ENCODE measurements at regions not wholly inside any gene's neighbourhood (a gene's known extent, or its start where the extent isn't known, plus 50 kb on each side); places are given as distances from the start of the nearest gene placed in this dataset.

DNA sequence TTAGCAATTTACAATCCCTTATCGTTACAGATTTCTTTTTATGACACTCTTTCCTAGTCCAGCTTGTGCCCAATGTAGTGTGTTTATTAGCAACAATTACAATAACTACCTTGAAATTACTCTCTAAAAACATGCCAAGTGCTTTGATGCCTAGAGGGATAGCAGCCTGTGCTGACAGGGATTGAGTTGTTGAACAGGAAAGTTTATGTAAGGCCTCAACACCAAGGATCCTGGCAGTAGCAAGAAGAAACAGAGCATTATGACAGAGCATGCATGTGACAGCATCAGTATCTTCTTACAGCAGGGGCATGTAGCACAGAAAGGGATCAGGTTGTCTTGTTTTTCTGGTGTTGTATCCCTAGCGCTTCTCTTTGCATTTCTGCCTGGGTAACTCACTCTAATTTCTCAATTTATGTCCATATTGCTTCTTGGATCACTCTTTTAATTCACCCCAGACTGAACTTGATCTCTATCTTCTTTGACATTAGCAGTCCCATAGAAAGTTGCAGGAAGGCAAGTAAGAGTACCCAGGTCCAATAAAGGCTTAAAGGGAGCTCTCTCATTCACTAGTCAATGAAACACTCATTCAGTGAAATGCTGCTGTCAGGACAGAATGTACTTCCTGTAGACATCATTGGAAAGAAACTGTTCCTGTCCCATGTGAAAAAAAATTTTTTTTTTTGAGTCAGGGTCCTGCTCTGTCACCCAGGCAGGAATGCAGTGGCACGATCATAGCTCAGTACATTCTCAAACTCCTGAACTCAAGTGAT lies 220.0 kb upstream of the GRIP1 start:
- no peak overlapping the region for H3K9ac ChIP-seq (ENCODE audit: low read depth, low read length, poor library complexity, severe bottlenecking)
- no peak overlapping the region for H2AFZ ChIP-seq (ENCODE audit: low read length)
- peaks cover 2% of the 10 kb centered on the region for H3K27me3 ChIP-seq (ENCODE audit: insufficient read depth, low read length, poor library complexity, severe bottlenecking)
- H3K4me1 ChIP-seq (ENCODE audit: insufficient read depth, low read length, poor library complexity, severe bottlenecking): no peaks in the 10 kb centered on the region
- TF ChIP-seq EZH2phosphoT487 (IDR thresholded peaks at IDR 0.05; ENCODE audit: borderline replicate concordance): no peak
- TF ChIP-seq, protein P1, sequence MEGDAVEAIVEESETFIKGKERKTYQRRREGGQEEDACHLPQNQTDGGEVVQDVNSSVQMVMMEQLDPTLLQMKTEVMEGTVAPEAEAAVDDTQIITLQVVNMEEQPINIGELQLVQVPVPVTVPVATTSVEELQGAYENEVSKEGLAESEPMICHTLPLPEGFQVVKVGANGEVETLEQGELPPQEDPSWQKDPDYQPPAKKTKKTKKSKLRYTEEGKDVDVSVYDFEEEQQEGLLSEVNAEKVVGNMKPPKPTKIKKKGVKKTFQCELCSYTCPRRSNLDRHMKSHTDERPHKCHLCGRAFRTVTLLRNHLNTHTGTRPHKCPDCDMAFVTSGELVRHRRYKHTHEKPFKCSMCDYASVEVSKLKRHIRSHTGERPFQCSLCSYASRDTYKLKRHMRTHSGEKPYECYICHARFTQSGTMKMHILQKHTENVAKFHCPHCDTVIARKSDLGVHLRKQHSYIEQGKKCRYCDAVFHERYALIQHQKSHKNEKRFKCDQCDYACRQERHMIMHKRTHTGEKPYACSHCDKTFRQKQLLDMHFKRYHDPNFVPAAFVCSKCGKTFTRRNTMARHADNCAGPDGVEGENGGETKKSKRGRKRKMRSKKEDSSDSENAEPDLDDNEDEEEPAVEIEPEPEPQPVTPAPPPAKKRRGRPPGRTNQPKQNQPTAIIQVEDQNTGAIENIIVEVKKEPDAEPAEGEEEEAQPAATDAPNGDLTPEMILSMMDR (conservative IDR thresholded peaks at IDR 0.05; ENCODE audit: low read length): no peak
- no peaks in the 10 kb centered on the region for H3K79me2 ChIP-seq (ENCODE audit: insufficient read depth, low read length)
- H3F3A ChIP-seq (ENCODE audit: low read depth): no peaks in the 10 kb centered on the region
- no peaks in the 10 kb centered on the region for H4K20me1 ChIP-seq (ENCODE audit: insufficient read depth, low read length, poor library complexity, severe bottlenecking)
- no peaks in the 10 kb centered on the region for H3K9me2 ChIP-seq (replicated peaks; ENCODE audit: low read depth, low read length)
- H3K36me3 ChIP-seq (ENCODE audit: insufficient read depth, low read length): no peaks in the 10 kb centered on the region
- H3K9me3 ChIP-seq (ENCODE audit: insufficient read depth, low read depth, low read length): no peaks in the 10 kb centered on the region
- no peak overlapping the region for H3K4me3 ChIP-seq (ENCODE audit: low read length, poor library complexity, severe bottlenecking)
- no peak overlapping the region for H3K4me2 ChIP-seq (ENCODE audit: low read depth, low read length, poor library complexity, severe bottlenecking)

DNA sequence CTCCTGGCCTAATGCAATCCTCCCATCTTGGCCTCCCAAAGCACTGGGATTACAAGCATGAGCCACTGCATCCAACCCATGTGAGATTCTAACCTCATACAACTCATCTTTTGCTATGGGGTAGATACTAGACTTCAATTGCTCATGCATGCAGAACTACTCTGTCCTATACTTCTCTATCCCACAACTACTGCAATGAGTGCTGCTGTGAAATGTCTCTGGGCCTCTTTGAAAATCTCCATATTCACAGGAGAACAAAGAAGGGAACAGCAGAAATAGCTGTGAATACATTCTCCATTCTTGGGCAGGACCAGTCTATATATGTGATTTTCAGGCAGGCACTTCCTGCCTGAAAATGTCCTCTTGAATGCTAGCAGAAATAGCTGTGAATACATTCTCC lies 220.7 kb upstream of the GRIP1 start:
- Histone ChIP-seq H4K20me1 (ENCODE audit: insufficient read depth, low read length, poor library complexity, severe bottlenecking) (no peaks in the 10 kb centered on the region), H3K36me3 (ENCODE audit: insufficient read depth, low read length) (no peaks in the 10 kb centered on the region), H3K4me3 (ENCODE audit: low read length, poor library complexity, severe bottlenecking) (no peak overlapping the region), H3K9me3 (ENCODE audit: insufficient read depth, low read depth, low read length) (no peaks in the 10 kb centered on the region), H3K79me2 (ENCODE audit: insufficient read depth, low read length) (no peaks in the 10 kb centered on the region), H3K4me1 (ENCODE audit: insufficient read depth, low read length, poor library complexity, severe bottlenecking) (no peaks in the 10 kb centered on the region), H3F3A (ENCODE audit: low read depth) (no peaks in the 10 kb centered on the region), H3K9ac (ENCODE audit: low read depth, low read length, poor library complexity, severe bottlenecking) (no peak overlapping the region), H3K27me3 (ENCODE audit: insufficient read depth, low read length, poor library complexity, severe bottlenecking) (no peaks in the 10 kb centered on the region), H3K4me2 (ENCODE audit: low read depth, low read length, poor library complexity, severe bottlenecking) (no peak overlapping the region), H2AFZ (ENCODE audit: low read length) (peak overlapping the region; percentile 41), H3K9me2 (replicated peaks; ENCODE audit: low read depth, low read length) (no peaks in the 10 kb centered on the region)
- TF ChIP-seq EZH2phosphoT487 (IDR thresholded peaks at IDR 0.05; ENCODE audit: borderline replicate concordance): no peak
- TF ChIP-seq, protein P1 (conservative IDR thresholded peaks at IDR 0.05; ENCODE audit: low read length): no peak

DNA sequence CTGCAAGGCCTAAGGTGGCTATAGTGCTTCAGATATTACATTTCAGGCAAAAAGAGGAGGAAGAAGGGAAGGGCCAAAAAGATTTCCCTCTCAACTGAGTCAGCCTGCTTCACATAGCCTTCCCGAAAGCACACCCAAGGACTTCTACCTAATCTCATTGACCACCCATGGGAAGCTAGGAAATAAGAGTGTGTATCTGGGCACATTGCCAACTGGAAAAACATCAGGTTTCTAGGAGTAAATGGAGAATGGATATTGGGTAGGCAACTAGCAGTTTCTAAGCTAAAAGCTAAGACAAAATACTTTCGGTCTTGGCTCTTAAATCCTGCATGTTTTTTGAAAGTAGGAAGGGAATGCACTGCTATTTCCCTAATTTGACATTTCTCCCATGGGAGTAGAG lies 221.7 kb upstream of the GRIP1 start:
- TF ChIP-seq, protein P1 (conservative IDR thresholded peaks at IDR 0.05; ENCODE audit: low read length): no peak
- TF ChIP-seq EZH2phosphoT487 (IDR thresholded peaks at IDR 0.05; ENCODE audit: borderline replicate concordance): no peak
- no peaks in the 10 kb centered on the region for H3K36me3 ChIP-seq (ENCODE audit: insufficient read depth, low read length)
- no peaks in the 10 kb centered on the region for H3K27me3 ChIP-seq (ENCODE audit: insufficient read depth, low read length, poor library complexity, severe bottlenecking)
- H3K4me3 ChIP-seq (ENCODE audit: low read length, poor library complexity, severe bottlenecking): no peak overlapping the region
- no peaks in the 10 kb centered on the region for H3K9me2 ChIP-seq (replicated peaks; ENCODE audit: low read depth, low read length)
- H4K20me1 ChIP-seq (ENCODE audit: insufficient read depth, low read length, poor library complexity, severe bottlenecking): no peaks in the 10 kb centered on the region
- no peak overlapping the region for H2AFZ ChIP-seq (ENCODE audit: low read length)
- no peaks in the 10 kb centered on the region for H3K79me2 ChIP-seq (ENCODE audit: insufficient read depth, low read length)
- no peaks in the 10 kb centered on the region for H3K9me3 ChIP-seq (ENCODE audit: insufficient read depth, low read depth, low read length)
- no peak overlapping the region for H3K9ac ChIP-seq (ENCODE audit: low read depth, low read length, poor library complexity, severe bottlenecking)
- no peak overlapping the region for H3K4me2 ChIP-seq (ENCODE audit: low read depth, low read length, poor library complexity, severe bottlenecking)
- H3K4me1 ChIP-seq (ENCODE audit: insufficient read depth, low read length, poor library complexity, severe bottlenecking): no peaks in the 10 kb centered on the region
- H3F3A ChIP-seq (ENCODE audit: low read depth): no peaks in the 10 kb centered on the region

Data from Loucy (cell line).